ENCODE measurements at regions not wholly inside any gene's neighbourhood (a gene's known extent, or its start where the extent isn't known, plus 50 kb on each side); places are given as distances from the start of the nearest gene placed in this dataset.

DNA sequence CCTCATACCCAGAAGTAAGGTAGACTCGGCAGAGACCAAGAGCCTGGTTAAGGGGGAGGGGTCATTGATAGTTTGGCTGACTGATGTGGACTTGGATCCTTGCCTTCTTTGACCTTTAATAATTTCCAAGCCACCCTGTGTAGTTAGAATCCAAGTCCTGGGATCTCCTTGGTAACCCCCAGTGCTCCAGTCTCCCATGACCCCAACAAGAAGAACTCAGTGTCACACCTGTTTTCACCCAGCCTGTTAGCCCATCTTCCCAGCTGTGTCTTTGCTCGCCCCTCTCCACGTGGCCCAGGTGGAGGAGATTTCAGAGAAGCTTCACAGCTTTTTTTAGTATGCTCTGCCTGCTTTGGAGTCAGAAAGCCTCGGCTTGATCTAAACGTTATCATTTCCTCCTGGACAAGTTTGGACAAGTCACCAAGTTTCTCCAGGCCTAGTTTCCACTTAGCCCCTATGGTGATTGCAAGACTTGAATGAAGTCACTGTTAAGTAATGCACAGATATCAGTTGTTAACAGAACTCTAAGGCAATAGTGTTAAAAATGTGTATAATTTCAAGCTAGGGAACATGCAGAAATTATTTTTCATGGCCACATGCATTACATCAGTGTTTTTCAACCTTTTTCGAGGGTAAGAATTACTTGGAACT, 170.0 kb downstream of the TMEM38B start:
- DNase-seq, result no peak

DNA sequence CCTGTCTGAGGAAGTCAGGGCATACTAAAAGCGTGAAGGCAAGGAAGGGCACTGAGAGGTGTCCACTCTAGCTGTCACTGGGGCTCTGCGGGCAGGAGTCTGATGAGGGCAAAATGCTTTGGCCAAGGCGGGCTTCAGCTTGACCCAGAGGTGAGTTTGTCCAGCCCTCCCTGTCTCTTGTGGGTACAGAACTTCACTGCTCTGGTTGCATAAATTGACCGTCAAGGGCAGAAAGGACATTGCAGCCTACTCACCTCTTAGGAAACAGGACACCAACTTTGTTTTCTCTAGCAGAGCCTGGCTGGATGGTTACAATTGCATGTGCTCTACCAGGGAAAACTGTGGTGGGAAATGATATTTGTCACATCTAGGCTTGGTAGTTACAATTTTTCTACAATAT, 170.9 kb downstream of the TMEM38B start:
- no peak for DNase-seq

DNA sequence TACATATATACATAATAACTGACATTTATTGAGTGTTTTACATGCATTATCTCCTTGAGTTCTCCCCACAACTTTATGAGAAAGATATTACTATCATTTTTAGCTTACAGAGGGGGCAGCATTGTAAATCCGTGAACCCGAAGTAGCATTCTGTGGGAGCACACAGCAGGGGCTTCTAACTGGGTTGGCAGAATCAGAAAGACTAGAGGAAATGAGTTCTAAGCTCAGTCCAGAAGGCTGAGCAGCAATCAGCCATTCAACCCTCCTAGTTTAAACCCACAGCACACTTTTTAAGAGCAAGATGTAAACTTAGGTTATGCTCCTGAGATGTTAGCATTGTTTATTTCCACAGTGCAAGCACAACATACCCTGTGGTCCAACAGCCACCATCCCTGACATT, 177.2 kb downstream of the TMEM38B start:
- DNase-seq, result no peak

- DNase-seq, result no peak
Observed at GRCh38 chr9:105873801-105874200, 179.5 kb downstream of the TMEM38B start.

DNA sequence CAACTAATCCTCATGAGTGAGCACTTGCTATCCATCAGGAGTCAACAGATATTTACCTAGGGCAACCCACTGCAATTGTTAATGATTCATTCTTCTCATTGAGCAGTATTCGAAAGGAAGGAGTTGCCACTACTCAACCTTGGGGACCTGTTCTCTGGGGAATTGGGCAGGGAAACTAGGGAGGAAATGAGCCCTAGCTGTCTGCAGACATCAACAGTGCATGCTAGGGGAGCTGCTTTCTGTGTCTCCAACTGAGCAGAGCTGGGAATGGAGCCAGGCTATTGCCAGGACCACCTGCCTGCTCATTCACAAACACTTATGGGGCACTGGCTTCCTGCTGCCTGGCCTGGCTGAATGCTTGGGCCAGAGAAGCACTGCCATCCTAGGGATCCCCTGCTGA, 183.4 kb downstream of the TMEM38B start:
- no peak for DNase-seq

- DNase-seq, result no peak
Observed at GRCh38 chr9:105879181-105879580, 184.8 kb downstream of the TMEM38B start.

GRCh38 chr9:105880517-105880916, 186.2 kb downstream of the TMEM38B start:
- DNase-seq, result no peak

DNA sequence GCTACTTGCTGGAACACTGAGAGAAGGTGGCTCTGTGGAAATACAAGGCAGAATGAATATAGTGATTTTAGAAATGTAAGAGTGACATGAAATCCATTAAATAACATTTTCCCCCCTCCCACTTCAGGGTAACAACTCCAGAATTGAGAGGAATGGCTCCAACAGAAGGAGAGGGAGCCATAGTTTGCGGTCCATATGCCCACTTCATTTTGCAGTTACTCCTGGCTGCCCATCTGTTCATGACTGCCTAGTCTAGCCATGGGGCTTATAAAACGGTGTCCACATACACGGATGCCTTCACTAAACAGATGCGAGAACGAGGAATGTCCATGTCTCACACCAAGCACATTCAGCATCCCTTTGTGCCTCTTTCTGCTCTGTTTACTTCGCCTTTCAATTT, 186.7 kb downstream of the TMEM38B start:
- DNase-seq, result no peak

DNA sequence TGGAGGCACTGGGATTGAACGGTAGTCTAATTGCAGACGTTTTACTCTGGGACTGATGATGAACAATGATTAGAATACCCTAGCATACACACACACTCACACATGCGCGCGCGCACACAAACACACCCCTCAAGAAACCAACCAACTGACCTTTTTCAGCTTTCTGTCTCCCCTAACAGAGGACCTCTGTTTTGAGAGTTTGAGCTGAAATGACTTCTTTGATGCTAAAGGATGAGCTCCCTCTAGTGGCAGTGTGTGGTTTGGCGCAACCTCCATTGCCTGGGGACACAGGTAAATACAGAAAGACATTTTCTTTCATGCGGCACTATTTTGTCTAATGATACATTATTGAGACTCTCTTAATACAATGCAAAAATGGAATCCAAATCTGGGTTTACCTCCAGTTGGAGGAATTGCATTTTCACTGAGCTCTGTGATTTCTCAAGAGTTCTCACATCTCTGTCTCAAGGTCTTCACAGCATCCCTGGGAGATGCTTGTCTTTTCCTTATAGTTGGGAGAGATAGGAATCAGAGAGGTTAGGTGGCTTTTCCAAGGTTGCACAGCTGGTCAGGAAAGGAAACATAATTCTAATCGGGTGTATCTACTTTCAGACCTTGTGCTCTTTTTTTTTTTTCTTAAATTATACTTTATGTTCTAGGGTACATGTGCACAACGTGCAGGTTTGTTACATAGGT, 187.5 kb downstream of the TMEM38B start:
- DNase-seq, result peak; percentile 63

- no peak for DNase-seq
Observed at GRCh38 chr9:105883847-105884246, 189.5 kb downstream of the TMEM38B start.

GRCh38 chr9:105884416-105884815, 190.1 kb downstream of the TMEM38B start:
- DNase-seq, result no peak

DNA sequence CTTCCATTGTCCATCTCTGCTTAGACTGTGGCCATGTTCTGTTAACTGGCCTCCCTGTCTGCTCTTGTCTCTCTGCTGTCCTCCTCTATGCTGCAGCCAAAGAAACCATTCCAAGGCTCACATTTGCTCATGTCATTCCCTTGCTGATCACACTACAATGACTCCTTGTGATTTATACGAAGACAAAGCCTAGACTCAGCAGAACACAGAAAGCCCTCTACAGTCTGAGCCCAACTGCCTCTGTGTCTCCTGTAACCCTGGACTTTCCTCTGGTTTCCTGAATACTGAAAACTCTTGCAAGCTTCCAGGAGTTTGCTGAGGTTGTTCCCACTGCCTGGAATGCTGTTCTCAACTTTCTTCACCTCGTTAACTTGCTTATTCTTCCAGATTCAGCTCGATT, 191.8 kb downstream of the TMEM38B start:
- DNase-seq, result no peak

GRCh38 chr9:105887679-105888078, 193.3 kb downstream of the TMEM38B start:
- DNase-seq, result no peak

DNA sequence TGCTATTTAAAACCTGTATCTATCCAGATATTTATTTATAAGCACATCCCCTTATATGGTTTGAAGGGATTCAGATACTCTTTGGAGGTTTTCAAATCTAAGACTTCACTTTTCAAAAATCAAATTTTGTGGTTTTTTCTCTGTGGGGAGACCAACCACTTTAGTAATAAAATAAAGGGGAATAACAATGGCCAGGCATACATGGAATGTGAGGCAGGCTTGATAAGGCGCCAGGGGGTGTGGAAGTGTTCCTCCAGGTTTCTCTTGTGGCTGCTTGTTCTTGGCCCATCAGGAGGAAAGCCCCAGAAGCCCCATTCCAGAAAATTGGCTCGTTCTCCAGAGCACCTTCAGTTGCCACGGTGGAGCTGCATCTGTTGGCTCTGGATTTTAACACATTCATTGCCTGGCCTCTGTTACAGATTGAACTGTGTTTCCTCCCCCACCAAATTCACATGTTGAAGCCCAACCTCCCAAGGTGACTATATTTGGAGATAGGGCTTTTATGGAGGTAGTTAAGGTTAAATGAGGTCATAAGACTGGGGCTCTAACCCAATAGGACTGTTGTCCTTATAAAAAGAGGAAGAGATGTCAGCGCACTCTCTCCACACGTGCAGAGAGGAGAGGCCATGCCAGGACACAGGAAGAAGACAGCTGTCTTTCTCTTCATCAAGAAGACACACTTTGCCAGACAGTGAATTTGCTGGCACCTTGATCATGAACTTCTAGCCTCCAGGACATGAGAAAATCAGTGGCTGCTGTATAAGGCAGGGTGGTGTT, 195.9 kb downstream of the TMEM38B start:
- no peak for DNase-seq

DNA sequence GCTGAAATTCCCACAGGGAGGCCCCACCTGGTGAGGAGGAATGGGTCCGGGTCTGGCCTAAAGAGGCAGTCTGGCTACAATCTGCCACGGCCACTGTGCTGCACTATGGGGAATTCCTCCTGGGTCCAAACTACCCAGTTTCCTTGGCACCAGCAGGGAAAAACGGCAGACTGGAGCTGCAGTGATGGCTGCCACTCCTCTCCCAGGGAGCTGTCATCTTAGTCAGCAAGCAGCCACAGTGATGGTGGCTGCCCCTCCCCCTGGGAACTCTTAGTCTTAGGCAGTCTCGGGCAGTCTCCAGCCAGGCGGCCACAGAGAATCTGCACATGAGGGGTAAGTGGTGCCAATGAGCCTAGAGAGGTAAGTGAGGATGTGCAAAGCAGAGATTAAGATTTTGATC, 205.8 kb downstream of the TMEM38B start:
- no peak for DNase-seq

DNA sequence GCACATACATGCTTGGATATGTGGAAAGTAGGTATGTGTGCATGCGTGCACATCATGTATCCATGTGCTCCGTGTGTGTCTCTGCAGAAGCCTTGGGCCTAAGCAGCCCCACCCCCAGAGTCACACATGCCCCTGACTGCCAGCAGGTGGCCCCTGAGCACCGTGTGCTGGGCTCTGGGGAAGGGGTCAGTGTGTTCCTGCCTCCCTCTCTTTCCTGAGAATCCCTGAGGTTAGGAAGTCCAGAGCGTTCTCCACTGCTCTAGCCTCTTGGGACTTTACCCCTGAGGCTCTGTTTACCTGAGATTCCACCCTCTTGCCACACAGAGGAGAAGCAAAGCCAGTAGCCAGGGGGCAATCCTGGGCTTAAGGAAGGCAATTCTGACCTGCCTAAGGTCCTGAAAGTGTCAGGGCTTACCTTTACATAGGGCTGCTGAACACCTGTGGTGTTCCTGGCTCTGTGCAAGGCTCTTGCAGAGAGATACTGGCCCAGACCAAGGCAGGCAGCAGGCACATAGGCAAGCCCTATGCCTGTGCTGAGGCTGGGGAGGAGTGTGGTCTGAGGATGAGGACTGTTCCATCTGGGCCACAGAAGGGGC, 207.3 kb downstream of the TMEM38B start:
- DNase-seq, result no peak

GRCh38 chr9:105908069-105908468, 213.7 kb downstream of the TMEM38B start:
- DNase-seq, result no peak

DNA sequence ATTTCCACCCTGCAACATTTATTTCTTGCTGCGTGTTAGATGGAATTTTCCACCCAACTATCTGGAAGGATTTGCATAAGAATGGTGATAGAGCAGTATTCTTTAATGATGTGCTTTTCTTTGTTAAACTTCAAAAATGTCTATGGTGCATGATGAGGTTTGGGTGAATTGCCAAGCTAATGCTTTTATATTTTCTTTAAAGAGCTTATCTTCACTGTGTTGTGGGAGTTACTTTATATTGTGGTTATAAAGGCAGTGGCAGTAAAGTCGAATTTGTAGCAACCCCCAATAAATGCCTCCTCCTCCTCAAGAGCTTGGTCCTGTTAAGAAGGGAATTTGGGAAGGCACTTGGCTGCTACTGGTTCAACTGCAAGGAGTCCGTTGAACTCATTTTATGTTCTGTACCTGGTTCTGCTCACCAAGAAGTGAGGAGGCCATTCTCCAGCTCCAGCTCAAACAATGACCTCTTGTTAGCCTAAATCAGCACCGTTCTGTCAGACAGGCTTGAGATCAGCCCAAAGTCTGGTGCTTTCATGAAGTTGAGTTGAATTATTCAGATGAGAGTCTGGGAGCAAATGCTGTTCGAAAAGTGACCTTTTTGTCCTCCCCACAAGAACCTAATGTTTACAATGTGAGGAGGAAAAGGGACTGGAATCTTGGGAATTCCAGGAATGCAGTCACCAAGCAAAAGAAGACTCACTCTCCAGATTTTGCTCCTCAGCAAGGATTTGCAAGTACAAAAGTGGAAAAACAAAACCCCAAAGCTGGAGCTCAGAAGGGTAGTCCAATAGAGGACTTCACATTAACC, 217.0 kb downstream of the TMEM38B start:
- DNase-seq, result no peak

- no peak for DNase-seq
Observed at GRCh38 chr9:105912157-105912862, 218.0 kb downstream of the TMEM38B start.

- DNase-seq, result no peak
Observed at GRCh38 chr9:105912863-105913516, 218.6 kb downstream of the TMEM38B start.

- no peak for DNase-seq
Observed at GRCh38 chr9:105921057-105921726, 226.9 kb downstream of the TMEM38B start.
